ENCODE measurements at regions not wholly inside any gene's neighbourhood (a gene's known extent, or its start where the extent isn't known, plus 50 kb on each side); places are given as distances from the start of the nearest gene placed in this dataset.

- Histone ChIP-seq H3K27me3 (no peaks in the 10 kb centered on the region), H3K9me3 (no peaks in the 10 kb centered on the region), H3K4me1 (no peaks in the 10 kb centered on the region), H3K27ac (no peak overlapping the region), H3K36me3 (replicated peaks in 1 of 2; ENCODE audit: insufficient read depth in 1 of 2, low read depth in 2 of 2) (no peaks in the 10 kb centered on the region), H3K4me3 (no peak overlapping the region)
- WGBS, 2 donors = 71 to 76% methylated on average over 3 of the region's 3 CpGs
- intact Hi-C loops (cut with DNase I) = no loop called here
- DNase-seq (no peak), ATAC-seq (no peak)
- TF ChIP-seq, protein P1, sequence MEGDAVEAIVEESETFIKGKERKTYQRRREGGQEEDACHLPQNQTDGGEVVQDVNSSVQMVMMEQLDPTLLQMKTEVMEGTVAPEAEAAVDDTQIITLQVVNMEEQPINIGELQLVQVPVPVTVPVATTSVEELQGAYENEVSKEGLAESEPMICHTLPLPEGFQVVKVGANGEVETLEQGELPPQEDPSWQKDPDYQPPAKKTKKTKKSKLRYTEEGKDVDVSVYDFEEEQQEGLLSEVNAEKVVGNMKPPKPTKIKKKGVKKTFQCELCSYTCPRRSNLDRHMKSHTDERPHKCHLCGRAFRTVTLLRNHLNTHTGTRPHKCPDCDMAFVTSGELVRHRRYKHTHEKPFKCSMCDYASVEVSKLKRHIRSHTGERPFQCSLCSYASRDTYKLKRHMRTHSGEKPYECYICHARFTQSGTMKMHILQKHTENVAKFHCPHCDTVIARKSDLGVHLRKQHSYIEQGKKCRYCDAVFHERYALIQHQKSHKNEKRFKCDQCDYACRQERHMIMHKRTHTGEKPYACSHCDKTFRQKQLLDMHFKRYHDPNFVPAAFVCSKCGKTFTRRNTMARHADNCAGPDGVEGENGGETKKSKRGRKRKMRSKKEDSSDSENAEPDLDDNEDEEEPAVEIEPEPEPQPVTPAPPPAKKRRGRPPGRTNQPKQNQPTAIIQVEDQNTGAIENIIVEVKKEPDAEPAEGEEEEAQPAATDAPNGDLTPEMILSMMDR (IDR thresholded peaks at IDR 0.05) = no peak
- no peak for TF ChIP-seq POLR2A (IDR thresholded peaks at IDR 0.05)
These were observed 511.2 kb upstream of the FSIP2 start for GRCh38 chr2:185227391-185227790.

DNA sequence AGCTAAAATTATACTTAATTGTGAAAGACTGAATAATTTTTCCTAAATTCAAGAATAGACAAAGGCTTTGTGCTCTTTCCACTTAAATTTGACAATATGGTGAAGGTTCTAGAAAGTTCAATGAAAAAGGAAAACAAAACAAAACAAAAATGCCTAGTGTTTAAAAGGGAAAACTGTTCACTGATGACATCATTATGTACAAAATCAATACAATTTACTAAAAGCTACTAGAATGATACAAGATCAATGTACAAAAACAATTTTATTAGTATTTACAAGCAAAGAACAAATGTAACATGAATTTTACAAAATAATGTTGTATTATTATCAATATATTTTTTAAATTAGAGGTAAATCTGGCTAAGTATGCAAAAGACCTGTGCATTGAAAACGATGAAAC lies 499.1 kb upstream of the FSIP2 start:
- no peaks in the 10 kb centered on the region for H3K36me3 ChIP-seq (replicated peaks in 1 of 2; ENCODE audit: insufficient read depth in 1 of 2, low read depth in 2 of 2)
- no peaks in the 10 kb centered on the region for H3K4me1 ChIP-seq
- 56 to 73% methylated on average over 1 of the region's 1 CpG for WGBS, 2 donors
- TF ChIP-seq POLR2A (IDR thresholded peaks at IDR 0.05) = no peak
- TF ChIP-seq, protein P1 (IDR thresholded peaks at IDR 0.05) = no peak
- H3K27me3 ChIP-seq = no peaks in the 10 kb centered on the region
- no peak overlapping the region for H3K27ac ChIP-seq
- H3K4me3 ChIP-seq = no peak overlapping the region
- no peak for ATAC-seq
- no peak for DNase-seq
- H3K9me3 ChIP-seq = peaks cover 0 to 10% (median 0%) of the 10 kb centered on the region in 3 donors
- intact Hi-C loops (cut with DNase I) = no loop called here

DNA sequence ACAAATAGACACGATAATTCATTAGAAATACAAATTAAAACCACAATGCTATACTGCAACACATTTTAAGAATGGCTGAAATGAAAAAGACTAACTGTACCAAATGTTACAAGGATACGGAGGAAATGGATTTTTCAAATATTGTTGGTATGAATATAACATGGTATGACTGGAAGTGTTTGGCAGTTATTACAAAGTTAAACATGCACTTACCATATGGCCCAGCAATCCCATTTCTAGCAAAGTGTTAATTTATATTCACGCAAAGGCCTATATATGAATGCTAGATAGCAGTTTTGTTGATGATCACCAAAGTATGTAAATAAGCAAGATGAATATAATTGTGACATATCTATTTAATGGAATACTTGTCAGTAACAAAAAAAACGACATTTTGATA lies 497.8 kb upstream of the FSIP2 start:
- H3K27ac ChIP-seq = no peak overlapping the region
- no peaks in the 10 kb centered on the region for H3K27me3 ChIP-seq
- no peaks in the 10 kb centered on the region for H3K4me1 ChIP-seq
- intact Hi-C loops (cut with DNase I) = no loop called here
- TF ChIP-seq, protein P1 (IDR thresholded peaks at IDR 0.05) = no peak
- TF ChIP-seq POLR2A (IDR thresholded peaks at IDR 0.05) = no peak
- H3K4me3 ChIP-seq = no peak overlapping the region
- no peaks in the 10 kb centered on the region for H3K36me3 ChIP-seq (replicated peaks in 1 of 2; ENCODE audit: insufficient read depth in 1 of 2, low read depth in 2 of 2)
- WGBS, 2 donors = 67 to 83% methylated on average over 4 of the region's 4 CpGs
- no peak for DNase-seq
- peaks cover 0 to 9% (median 0%) of the 10 kb centered on the region in 3 donors for H3K9me3 ChIP-seq
- no peak for ATAC-seq

DNA sequence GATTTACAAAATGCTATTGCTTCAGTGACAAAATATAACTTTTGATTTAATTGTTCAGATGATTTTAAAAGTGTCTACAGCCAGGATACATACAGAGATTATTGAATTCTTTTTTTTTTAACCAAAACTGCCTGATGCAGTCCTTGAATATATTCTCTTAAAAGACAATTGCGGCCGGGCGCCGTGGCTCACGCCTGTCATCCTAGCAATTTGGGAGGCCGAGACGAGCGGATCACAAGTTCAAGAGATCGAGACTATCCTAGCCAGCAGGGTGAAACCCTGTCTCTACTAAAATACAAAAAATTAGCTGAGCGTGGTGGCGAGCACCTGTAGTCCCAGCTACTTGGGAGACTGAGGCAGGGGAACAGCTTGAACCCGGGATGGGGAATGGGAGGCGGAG lies 497.0 kb upstream of the FSIP2 start:
- TF ChIP-seq, protein P1 (IDR thresholded peaks at IDR 0.05) = no peak
- no peak for TF ChIP-seq POLR2A (IDR thresholded peaks at IDR 0.05)
- DNase-seq (no peak), ATAC-seq (no peak)
- intact Hi-C loops (cut with DNase I) = no loop called here
- no peak overlapping the region for H3K27ac ChIP-seq
- WGBS, 2 donors = 79 to 83% methylated on average over 13 of the region's 13 CpGs
- no peaks in the 10 kb centered on the region for H3K36me3 ChIP-seq (replicated peaks in 1 of 2; ENCODE audit: insufficient read depth in 1 of 2, low read depth in 2 of 2)
- no peaks in the 10 kb centered on the region for H3K4me1 ChIP-seq
- no peak overlapping the region for H3K4me3 ChIP-seq
- no peaks in the 10 kb centered on the region for H3K27me3 ChIP-seq
- H3K9me3 ChIP-seq = peaks cover 0 to 6% (median 0%) of the 10 kb centered on the region in 3 donors

GRCh38 chr2:185242462-185242861 lies 496.1 kb upstream of the FSIP2 start:
- ATAC-seq = no peak
- 70 to 73% methylated on average over 2 of the region's 2 CpGs for WGBS, 2 donors
- Histone ChIP-seq H3K27me3 (no peaks in the 10 kb centered on the region), H3K4me1 (no peaks in the 10 kb centered on the region), H3K4me3 (no peak overlapping the region), H3K36me3 (replicated peaks in 1 of 2; ENCODE audit: insufficient read depth in 1 of 2, low read depth in 2 of 2) (no peaks in the 10 kb centered on the region), H3K27ac (no peak overlapping the region), H3K9me3 (no peaks in the 10 kb centered on the region)
- DNase-seq = no peak
- TF ChIP-seq POLR2A (IDR thresholded peaks at IDR 0.05) = no peak
- TF ChIP-seq, protein P1 (IDR thresholded peaks at IDR 0.05) = no peak
- intact Hi-C loops (cut with DNase I) = no loop called here

Measured in body of pancreas (tissue), 4 donors.